ENCODE measurements at regions not wholly inside any gene's neighbourhood (a gene's known extent, or its start where the extent isn't known, plus 50 kb on each side); places are given as distances from the start of the nearest gene placed in this dataset.

DNA sequence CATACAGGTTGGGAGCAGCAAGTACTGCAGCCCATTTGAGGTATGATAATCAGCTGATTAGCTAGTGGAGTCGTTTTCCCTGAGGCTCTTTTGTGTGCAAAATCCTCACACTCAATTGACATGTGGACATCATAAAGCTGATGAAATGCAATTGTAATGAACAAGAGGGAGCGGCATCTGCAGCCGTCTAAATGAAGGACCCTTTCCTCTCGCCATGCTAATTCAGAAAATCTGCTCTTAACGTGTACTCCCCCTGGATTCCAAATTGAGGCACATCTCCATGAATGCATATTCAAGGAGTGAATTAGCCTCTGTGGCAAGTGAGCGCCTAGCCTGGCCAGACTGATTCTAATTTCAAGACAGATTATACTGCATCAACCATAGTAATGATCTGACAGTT lies 260.9 kb upstream of the ATP5MC3 start:
- H3K9me3 ChIP-seq, result no peaks in the 10 kb centered on the region
- no peak for TF ChIP-seq CTCF (IDR thresholded peaks at IDR 0.05)
- TF ChIP-seq EP300 (IDR thresholded peaks at IDR 0.05), result no peak
- TF ChIP-seq POLR2AphosphoS5 (IDR thresholded peaks at IDR 0.05), result no peak
- TF ChIP-seq POLR2A (IDR thresholded peaks at IDR 0.05; ENCODE audit: low read depth), result no peak
- peak; percentile 72 for DNase-seq (ENCODE audit: extremely low spot score)
- H3K4me3 ChIP-seq, result no peak overlapping the region
- H3K27me3 ChIP-seq, result no peaks in the 10 kb centered on the region
- 92% methylated on average over 6 of the region's 6 CpGs for whole genome bisulfite sequencing
- no peaks in the 10 kb centered on the region for H3K36me3 ChIP-seq
- H3K27ac ChIP-seq (replicated peaks in 1 of 4), result no peak overlapping the region
- intact Hi-C loops (cut with DNase I), result no loop called here
- no peaks in the 10 kb centered on the region for H3K4me1 ChIP-seq

- no peak overlapping the region for H3K4me3 ChIP-seq
- intact Hi-C loops (cut with DNase I), result no loop called here
- H3K9me3 ChIP-seq, result no peaks in the 10 kb centered on the region
- no peaks in the 10 kb centered on the region for H3K36me3 ChIP-seq
- peak; percentile 78 for DNase-seq (ENCODE audit: extremely low spot score)
- 34% methylated on average over 5 of the region's 5 CpGs for WGBS
- no peaks in the 10 kb centered on the region for H3K27me3 ChIP-seq
- H3K4me1 ChIP-seq, result no peaks in the 10 kb centered on the region
- TF ChIP-seq EP300 (IDR thresholded peaks at IDR 0.05), result no peak
- TF ChIP-seq CTCF (IDR thresholded peaks at IDR 0.05), result no peak
- no peak for TF ChIP-seq POLR2A (IDR thresholded peaks at IDR 0.05; ENCODE audit: low read depth)
- no peak for TF ChIP-seq POLR2AphosphoS5 (IDR thresholded peaks at IDR 0.05)
- H3K27ac ChIP-seq (replicated peaks in 1 of 4), result no peak overlapping the region
These were observed 259.8 kb upstream of the ATP5MC3 start for GRCh38 chr2:175441181-175441761.

DNA sequence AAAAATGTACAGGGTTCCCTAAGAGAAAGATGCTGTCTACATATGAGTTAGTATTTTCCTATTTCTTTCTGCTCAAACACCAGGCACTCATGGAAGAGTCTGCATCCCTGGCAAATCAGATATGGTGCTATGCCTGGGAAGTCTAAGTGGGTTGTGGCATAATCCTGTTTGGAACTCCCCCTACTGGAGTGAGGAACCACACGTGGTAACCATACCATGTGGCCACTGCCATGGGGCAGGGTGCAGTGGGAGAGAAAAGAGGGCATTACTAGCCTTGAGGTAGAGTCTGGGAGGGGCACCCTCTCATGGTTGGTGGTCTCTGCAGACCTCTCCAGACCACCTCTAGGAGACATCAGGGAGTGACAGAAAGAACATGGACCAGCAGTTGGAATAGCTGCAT lies 257.9 kb upstream of the ATP5MC3 start:
- H3K9me3 ChIP-seq, result no peaks in the 10 kb centered on the region
- no peaks in the 10 kb centered on the region for H3K4me1 ChIP-seq
- TF ChIP-seq POLR2AphosphoS5 (IDR thresholded peaks at IDR 0.05) (no peak), CTCF (IDR thresholded peaks at IDR 0.05) (no peak), EP300 (IDR thresholded peaks at IDR 0.05) (no peak), POLR2A (IDR thresholded peaks at IDR 0.05; ENCODE audit: low read depth) (no peak)
- no peak overlapping the region for H3K27ac ChIP-seq (replicated peaks in 1 of 4)
- H3K27me3 ChIP-seq, result no peaks in the 10 kb centered on the region
- 43% methylated on average over 1 of the region's 1 CpG for WGBS
- intact Hi-C loops (cut with DNase I), result no loop called here
- no peak overlapping the region for H3K4me3 ChIP-seq
- H3K36me3 ChIP-seq, result no peaks in the 10 kb centered on the region
- DNase-seq (ENCODE audit: extremely low spot score), result peak; percentile 72

GRCh38 chr2:175437167-175437566 lies 255.7 kb upstream of the ATP5MC3 start:
- no peak for TF ChIP-seq POLR2AphosphoS5 (IDR thresholded peaks at IDR 0.05)
- TF ChIP-seq CTCF (IDR thresholded peaks at IDR 0.05), result no peak
- no peak for TF ChIP-seq EP300 (IDR thresholded peaks at IDR 0.05)
- TF ChIP-seq POLR2A (IDR thresholded peaks at IDR 0.05; ENCODE audit: low read depth), result no peak
- Histone ChIP-seq H3K9me3 (no peaks in the 10 kb centered on the region), H3K4me3 (no peak overlapping the region), H3K4me1 (no peaks in the 10 kb centered on the region), H3K27ac (replicated peaks in 1 of 4) (no peak overlapping the region), H3K27me3 (no peaks in the 10 kb centered on the region), H3K36me3 (no peaks in the 10 kb centered on the region)
- intact Hi-C loops (cut with DNase I), result no loop called here
- no peak for DNase-seq (ENCODE audit: extremely low spot score)

- no peak overlapping the region for H3K4me3 ChIP-seq
- WGBS, result 95% methylated on average over 2 of the region's 2 CpGs
- TF ChIP-seq POLR2AphosphoS5 (IDR thresholded peaks at IDR 0.05) (no peak), POLR2A (IDR thresholded peaks at IDR 0.05; ENCODE audit: low read depth) (no peak), EP300 (IDR thresholded peaks at IDR 0.05) (no peak), CTCF (IDR thresholded peaks at IDR 0.05) (no peak)
- peak; percentile 86 for DNase-seq (ENCODE audit: extremely low spot score)
- intact Hi-C loops (cut with DNase I), result no loop called here
- H3K36me3 ChIP-seq, result no peaks in the 10 kb centered on the region
- H3K27ac ChIP-seq (replicated peaks in 1 of 4), result no peak overlapping the region
- no peaks in the 10 kb centered on the region for H3K9me3 ChIP-seq
- no peaks in the 10 kb centered on the region for H3K27me3 ChIP-seq
- H3K4me1 ChIP-seq, result no peaks in the 10 kb centered on the region
These were observed 254.6 kb upstream of the ATP5MC3 start for GRCh38 chr2:175436076-175436475.

All from esophagus muscularis mucosa (tissue), 4 donors.